HG02870 (cell line): ENCODE measurements at regions not wholly inside any gene's neighbourhood (a gene's known extent, or its start where the extent isn't known, plus 50 kb on each side); places are given as distances from the start of the nearest gene placed in this dataset.

Experiments used
- ATAC-seq: cut with Tn5 transposase; IDR thresholded peaks from one replicate; pipeline ENCODE4 v1.9.1; 2021; ENCODE audit warnings: mild to moderate bottlenecking, moderate library complexity; ENCODE audit not compliant: unreplicated experiment

DNA sequence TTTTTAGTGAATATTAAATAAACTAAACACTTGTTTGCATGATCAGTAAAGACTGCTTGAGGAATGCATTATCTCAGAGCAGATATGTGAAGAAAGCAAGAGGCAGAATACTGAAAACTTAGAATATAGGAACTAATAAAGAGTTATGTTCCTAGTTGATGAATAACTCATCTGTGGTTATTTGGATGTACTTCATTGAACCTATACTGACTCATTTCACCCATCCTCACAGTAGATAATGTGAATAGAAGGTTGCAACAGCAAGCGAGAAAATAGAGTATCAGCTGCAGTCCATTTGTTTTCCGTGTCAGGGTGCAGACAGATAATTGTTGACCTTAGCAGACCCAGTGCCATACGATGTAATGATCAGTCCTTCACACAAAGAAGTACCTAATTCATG lies 945.7 kb upstream of the LRRTM1 start:
- ATAC-seq = no peak

DNA sequence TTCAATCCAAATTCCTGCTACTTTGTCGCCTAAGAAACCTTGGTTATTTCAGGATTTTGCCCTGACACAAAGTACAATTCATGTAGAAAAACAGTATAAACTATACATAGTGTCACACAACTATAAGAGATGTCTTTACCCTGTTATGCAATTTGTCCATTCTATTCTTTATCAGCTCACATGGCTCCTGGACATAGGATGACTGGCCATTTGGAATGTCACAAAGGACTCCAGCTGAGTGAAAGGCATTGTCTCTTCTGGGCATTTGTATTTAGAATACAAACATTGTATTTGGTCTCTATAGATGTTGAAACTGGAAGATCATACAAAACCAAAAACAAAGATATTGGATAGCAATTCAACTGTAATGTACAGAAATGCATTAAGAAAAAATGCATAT lies 944.6 kb upstream of the LRRTM1 start:
- no peak for ATAC-seq

DNA sequence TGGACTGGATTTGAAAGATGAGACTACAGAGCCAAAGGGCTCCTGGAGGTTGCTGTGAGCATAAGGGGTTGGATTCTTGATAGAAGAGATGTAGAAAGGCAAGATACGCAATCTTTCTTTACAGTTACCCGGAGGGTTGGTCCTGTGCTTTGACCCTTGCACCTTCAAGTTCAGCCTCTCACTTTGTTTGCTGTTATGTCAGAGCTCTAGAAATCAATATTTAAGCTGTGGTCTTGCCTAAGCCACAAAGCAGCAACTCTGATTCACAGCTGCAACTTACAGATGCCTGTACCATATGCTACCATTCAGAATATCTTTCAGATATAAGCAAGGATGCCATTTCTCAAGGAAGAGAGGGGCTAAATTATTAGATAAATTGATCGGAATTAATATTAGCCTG lies 943.1 kb upstream of the LRRTM1 start:
- no peak for ATAC-seq

DNA sequence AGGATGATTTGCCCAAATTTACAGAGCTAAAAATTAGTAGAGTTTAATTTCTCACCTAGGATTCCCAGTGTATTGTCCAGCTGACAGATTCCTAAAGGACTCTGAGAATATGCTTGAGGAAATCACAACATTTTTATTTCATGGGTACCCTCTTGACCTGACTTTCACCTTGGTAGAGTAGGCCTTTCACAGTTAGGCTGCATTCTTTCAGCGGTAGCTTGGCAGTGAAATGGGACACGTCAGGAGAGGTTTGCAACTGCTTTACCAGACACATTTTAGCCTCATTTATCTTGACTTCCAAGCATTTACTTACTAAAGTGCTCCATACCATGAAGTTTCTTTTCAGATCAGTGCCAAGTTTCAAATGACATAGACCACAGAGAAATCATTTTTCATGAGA lies 937.9 kb upstream of the LRRTM1 start:
- no peak for ATAC-seq

DNA sequence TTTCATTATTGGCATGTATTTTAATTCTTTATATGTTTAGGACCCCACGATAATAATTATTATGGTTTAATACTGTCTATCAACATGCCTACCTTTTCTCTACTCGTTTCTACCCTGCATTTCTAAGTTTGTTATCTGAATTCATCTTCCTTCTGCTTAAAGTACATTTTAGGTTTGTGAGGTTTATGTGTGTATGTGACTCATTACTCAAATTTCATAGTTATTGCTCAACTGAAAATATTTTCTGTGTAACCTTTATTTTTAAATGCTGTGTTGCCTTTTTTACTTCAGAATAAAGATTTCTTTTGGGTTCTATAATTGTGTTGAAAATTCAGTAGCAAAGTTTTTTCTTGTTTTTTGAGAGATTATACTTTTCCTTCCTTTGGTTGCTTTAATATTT lies 933.9 kb upstream of the LRRTM1 start:
- no peak for ATAC-seq

DNA sequence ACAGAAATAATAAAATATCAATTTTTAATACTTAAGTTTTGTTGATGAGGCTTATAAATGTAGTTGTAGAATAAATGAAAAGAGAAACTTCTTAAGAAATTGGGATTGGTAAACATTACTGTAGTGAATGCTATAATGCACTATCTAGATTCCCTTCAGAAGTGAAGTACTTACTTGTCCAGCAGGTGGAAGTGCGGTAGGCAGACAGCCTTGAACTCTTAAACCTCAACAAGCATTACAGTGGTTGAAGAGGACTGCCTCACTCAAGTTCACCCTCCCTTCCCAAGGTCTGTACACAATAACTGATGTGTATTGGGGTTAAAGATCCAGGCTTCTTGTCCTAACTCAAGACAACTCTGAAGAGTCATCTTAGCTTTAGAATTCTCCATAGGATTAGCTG lies 931.0 kb upstream of the LRRTM1 start:
- ATAC-seq = no peak

DNA sequence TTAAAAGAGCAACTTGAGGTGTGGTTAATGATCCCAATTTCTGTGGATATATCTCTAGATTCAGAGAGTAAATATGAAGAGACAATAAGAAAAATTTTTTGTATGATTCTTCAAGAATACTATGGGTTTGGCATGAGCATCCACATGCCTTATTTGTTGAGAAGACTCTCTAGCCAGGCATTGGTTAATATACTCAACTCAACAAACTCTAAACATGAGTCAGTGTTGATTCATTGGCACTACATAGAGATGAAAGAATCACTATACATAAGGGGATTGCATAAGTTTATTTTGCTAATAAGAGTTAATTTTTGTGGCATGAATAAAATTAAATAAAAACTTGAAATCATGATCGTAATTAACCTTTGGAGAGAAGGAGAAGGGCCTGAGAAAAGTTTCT lies 930.2 kb upstream of the LRRTM1 start:
- ATAC-seq = no peak

DNA sequence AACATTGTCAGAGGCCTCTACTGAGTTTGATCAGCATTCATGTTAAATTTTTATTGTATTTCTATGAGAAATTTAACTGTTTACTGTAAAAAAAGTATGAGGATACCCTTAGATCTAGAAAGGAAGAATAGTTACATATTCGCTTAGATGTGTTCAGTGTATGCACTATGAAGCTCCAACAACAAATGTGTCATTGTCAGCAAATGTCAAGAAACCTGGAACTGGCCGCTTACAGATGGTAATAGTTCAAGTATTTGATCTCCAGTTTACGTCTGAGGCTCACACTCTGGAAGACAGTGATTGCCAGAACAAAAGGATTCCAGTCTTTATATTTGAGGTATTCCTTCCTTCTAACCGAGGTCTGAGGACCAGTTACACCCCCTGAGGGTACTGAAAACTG lies 921.2 kb upstream of the LRRTM1 start:
- no peak for ATAC-seq

DNA sequence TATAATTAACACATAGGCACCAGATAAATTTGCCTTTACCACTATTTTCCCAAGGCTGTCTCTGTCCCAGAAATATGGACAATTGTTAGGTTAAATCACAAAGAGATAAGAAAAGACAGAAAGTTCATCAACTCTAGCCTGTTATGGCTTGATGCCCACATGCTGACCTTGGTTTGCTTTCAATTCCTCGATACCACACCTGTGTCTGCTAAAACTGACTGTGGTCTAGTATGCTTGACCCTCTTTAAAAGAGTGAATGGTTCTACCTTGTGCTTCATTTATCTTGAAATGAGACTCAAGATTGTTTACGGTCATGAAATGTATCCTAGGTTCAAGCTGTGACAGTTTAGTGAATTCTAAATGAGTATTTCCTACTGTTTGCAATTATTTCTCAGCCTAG lies 909.0 kb upstream of the LRRTM1 start:
- ATAC-seq = no peak

DNA sequence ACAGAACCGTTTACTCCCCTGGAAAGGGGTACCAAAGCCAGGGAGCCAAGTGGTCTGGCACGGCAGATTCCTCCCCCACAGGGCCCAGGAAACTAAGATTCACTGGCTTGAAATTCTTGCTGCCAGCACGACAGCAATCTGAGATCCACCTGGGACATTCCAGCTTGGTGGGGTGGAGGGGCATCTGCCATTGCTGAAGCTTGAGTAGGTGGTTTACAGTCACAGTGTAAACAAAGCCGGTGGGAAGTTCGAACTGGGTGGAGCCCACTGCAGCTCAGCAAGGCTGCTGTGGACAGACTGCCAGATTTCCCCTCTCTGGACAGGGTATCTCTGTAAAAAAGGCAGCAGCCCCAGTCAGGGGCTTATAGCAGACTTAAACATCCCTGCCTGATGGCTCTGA lies 901.7 kb upstream of the LRRTM1 start:
- no peak for ATAC-seq

DNA sequence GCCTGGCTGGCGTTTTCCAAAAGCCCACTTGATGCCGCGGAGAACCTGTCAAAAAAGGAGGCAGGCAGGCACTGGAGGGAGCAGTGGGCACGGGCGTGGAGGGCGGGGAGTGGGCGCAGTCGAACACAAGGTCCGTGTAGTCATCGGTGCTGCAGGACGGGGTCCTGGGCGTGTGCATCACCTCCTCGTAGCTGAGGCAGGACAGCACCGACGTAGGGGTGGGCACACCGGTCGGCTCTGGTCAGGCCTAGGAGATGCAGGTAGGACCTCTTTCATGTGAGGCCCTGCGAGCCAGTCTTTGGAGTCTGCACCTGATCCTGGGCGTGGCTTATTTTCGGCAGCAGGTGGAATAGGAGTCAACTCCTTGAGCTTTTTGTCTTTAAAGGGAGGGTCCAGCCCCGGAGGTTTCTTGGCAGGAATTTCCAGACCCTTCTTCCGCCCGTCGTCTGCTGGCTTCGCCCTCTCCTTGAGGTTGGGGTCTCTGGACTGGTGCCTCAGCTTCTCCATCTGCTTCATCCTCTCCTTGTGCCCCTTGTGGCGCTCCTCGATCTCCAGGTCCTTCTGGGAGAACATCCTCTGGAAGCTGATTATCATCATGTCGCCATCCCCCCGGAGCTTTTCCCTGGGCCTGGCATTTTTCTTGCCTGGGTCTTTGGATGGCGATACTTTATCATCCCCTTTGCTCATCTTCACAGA lies 892.5 kb upstream of the LRRTM1 start:
- ATAC-seq = no peak

DNA sequence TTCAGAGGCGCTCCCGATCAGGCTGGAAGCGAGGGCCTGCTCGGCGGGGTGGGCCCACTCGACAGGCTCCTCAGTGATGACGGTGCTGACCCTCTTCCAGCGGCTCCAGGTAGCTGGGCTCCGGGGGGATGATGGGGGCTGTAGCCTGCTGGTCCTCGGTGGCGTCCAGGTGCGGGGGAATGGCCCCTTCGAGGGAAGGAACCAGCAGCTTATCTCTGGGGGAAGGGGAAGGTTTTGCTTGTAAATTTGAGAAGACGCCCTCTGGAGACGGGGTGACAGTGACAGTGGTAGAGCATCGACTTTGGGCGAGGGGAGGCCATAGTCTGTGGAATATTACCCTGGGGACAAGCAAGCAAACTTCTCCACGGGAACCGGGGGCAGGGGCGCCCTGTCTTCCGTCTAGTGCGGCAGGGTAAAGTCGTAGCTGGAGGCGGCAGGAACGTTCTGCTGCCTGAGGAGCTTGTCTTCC lies 891.9 kb upstream of the LRRTM1 start:
- ATAC-seq = no peak

DNA sequence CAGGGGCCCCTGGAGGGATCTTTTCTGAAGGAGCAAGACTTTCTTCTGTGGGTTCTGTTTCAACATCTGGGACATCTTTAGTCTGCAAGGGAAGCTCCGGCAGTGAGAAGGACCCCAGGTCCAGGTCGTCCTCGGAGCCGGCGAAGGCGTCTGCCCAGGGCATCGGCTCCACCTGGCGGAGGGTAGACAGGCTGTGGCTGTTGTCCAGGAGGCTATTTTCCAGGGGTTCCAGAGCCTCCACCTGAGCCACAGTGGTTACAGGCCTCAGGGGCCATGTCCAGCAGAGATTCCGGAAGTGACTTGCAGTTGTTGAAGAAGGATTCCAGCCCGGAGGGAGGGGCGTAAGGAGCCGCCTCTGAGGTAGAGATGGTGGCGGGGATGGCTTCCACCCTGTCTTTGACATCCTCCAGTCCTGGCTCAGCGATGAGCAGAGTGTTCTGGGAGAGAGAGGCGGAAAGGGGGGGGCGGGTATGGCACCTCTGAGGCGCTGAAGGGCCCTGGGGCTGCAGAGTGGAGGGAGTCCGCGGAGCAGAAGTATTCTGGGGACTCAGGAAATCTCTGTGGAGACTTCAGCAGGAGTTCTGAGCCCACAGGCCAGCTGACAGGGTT lies 891.3 kb upstream of the LRRTM1 start:
- no peak for ATAC-seq

DNA sequence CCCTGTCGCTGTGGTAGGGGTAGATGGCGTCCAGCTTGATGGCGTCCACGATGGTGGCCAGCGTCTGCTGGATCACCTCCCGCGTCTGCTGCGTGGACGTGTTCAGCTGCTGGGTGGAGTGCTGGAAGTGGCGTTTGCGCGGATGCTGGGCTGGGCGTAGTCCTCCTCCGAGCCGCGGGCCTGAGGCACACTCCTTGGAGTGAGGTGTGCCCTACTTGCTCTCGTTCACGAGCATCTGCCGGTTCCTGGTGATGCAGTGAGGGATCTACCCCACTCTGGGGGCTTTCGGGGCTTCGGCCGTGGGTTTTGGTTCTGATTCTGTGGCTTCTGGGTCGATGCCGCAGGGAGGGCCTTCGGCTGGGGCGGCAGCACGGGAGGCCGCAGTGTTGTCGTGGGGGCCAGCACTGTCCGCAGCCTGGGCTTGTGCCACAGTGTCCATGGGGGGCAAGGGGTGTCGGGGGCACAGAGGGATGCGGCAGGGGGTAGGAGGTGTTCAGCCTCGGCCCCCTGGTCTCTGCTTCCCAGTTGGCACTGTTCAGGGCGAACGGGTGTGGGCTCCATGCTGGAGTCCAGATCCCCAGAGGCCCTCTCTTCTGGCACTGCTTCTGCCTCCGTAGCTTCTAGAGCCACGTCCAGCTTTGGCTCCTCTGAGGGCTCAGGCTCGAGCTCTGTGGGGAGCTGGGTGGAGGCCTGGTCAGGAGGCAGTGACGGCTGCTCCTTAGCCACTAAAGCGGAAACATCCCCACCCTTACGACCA lies 890.6 kb upstream of the LRRTM1 start:
- ATAC-seq = no peak

DNA sequence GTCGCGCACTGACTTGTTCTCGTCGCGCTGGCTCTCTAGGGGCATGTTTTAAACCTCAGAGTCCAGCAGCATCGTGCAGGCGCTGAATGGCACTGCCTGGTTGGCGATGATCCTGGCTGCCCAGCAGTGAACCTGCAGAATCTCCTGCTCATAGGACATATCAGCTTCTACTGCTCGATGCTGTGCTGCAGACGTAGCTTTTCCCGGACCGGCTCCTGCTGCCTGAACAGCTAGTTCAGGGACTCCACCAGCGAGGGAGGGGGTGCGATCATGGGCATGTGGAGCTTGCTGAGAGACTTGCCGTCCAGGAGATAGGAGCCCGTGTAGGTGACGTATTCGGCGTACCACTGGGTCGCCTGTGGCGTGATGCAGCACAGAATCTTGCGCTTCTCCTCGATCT lies 890.0 kb upstream of the LRRTM1 start:
- ATAC-seq = no peak

DNA sequence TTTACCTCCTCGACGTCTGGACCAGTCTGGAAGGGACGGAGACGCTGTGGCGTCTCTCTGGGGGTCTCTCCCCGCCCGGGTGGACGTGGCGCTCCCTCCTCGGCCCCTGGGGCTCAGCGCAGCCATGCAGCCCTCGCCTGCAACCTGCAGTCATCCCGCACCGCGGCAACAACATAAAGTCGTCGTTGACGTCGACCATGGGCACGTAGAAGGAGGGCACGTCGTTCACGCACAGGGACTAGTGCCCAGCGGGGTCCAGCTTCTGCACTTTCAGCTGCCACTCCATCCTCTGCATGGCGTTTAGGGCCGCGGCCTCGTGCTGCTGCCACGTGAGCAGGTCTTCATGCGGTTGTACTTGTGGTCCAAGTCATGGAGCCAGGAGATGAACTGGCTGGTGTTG lies 889.6 kb upstream of the LRRTM1 start:
- ATAC-seq = no peak

DNA sequence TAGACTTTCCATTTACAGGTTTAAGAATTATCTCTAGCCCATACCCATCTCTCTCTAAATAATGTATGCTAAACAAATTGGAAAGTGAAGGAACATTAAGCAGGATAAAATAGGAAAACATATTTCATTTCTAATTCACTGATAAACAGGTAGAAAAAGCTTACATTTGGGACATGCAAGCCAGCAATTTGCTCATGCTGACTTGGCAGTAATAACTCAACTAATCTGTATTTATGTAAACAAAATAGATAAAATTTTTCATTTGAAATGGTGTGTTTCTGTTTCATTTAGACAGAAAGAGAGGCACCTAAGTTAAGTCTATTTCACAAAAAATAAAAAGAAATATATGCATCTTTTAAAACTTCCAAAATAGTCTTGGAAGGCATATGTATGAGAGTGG lies 877.3 kb upstream of the LRRTM1 start:
- ATAC-seq = no peak

DNA sequence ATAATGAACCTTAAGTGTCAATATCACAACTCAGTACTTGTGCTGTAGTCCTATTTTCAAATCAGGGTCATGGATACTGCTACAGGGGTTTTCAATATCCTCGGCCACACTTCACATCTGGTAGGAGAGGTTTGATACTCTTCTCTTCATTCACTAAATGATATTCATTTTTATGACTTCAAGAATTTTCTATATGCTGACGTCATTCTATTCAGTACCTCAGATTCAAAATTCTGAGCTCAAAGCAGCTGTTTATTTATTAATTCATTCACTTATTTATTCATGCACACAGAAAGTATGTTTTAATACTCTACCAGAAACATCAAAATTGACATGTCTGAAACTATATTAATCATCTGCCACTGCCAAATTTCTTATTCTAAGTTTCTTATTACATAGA lies 866.9 kb upstream of the LRRTM1 start:
- no peak for ATAC-seq

DNA sequence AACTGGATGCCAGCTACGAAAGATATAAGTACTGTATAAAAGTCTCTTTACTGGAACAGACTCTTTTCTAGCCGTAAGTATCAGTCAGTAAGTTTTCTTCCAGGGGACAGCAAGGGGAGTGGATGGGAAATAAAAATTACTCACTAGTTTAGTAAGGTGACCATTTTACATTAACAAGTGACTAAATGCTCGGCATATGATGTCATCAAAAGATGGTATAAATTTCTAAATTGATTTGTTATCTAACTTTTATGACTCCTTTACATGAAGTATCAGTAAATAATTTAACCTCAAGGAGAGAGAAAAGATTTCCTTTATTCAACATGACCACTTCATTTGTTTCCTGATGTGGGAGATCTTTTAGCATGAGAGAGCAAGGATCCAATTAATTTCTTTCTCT lies 859.0 kb upstream of the LRRTM1 start:
- no peak for ATAC-seq

DNA sequence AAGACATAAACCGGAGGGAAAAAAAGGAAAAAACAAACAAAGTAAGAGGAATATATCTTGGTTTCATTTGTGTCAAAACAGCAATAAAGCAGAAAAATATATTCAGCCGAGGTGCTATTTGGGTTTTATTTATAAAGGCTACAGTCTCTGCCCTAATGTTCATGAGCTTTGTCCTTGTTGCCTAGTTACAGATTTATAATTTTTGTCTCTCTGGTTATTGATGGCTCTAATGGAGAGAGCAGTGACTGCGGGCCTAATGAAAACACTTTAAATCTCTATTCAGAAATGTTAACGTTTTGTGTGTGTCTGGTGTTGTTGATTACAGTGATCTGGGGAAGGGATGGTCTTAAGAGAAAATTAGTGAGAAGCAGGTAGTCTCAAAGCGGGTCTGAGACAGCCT lies 854.0 kb upstream of the LRRTM1 start:
- no peak for ATAC-seq

DNA sequence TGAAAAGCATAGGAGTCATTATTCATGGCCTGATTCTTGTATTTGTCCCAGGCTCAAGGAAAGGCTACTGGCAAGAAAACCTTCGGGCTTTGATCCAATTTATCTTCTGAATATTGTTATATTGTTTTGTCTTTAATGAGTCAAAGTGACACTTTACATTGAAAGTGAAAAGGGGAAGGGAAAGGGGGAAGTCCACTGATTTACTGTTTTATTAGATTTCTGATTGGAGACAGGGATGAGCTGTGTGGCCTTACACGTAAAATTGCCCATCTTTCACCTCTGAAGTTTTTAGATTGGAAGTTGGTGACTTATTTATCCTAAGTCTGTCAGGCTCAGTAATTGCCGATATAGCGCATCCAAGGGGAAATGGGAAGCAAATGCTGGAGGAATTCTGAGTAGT lies 843.8 kb upstream of the LRRTM1 start:
- no peak for ATAC-seq

DNA sequence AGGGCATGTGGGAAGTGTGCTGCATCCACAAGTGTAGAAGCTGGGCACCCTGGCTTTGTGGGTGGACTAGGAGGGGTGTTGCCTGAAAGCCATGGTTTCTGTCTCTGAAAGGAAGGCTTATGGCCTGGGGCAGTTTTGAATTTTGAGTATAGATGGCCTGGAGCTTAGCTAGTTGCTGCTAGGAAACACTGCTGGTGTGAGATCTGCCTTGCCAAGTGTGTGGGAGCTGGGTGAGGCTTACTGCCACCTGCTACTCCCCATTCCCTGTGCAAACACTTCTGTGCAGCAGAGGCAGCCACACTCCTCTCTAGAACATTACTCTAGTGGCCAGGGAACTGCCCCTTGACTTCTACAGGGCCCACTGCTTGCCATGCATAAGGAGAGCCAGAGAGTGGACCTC lies 831.7 kb upstream of the LRRTM1 start:
- no peak for ATAC-seq
